ENCODE measurements at regions not wholly inside any gene's neighbourhood (a gene's known extent, or its start where the extent isn't known, plus 50 kb on each side); places are given as distances from the start of the nearest gene placed in this dataset.
"Not testable (repeated sequence)": the region's sequence is repeated elsewhere in the genome, so short reads cannot be mapped to it uniquely, and the experiment has no call there.

- no peak for DNase-seq (ENCODE audit: low read depth, low spot score)
Observed at GRCh38 chr16:26386096-26386495, 680.6 kb upstream of the C16orf82 start.

GRCh38 chr16:26391833-26392232 lies 674.9 kb upstream of the C16orf82 start:
- no peak for DNase-seq (ENCODE audit: low read depth, low spot score)

- DNase-seq (ENCODE audit: low read depth, low spot score), result no peak
Observed at GRCh38 chr16:26394409-26394808, 672.3 kb upstream of the C16orf82 start.

GRCh38 chr16:26395700-26396099 lies 671.0 kb upstream of the C16orf82 start:
- DNase-seq (ENCODE audit: low read depth, low spot score), result no peak

- no peak for DNase-seq (ENCODE audit: low read depth, low spot score)
Observed at GRCh38 chr16:26396511-26397235, 670.1 kb upstream of the C16orf82 start.

GRCh38 chr16:26413780-26414179 lies 652.9 kb upstream of the C16orf82 start:
- DNase-seq (ENCODE audit: low read depth, low spot score), result no peak

GRCh38 chr16:26419458-26419857 lies 647.3 kb upstream of the C16orf82 start:
- not testable (repeated sequence) for DNase-seq (ENCODE audit: low read depth, low spot score)

- no peak for DNase-seq (ENCODE audit: low read depth, low spot score)
Observed at GRCh38 chr16:26430618-26431017, 636.1 kb upstream of the C16orf82 start.

GRCh38 chr16:26433807-26434206 lies 632.9 kb upstream of the C16orf82 start:
- DNase-seq (ENCODE audit: low read depth, low spot score), result no peak

- DNase-seq (ENCODE audit: low read depth, low spot score), result no peak
Observed at GRCh38 chr16:26441178-26441577, 625.5 kb upstream of the C16orf82 start.

GRCh38 chr16:26442321-26442720 lies 624.4 kb upstream of the C16orf82 start:
- DNase-seq (ENCODE audit: low read depth, low spot score), result no peak

- no peak for DNase-seq (ENCODE audit: low read depth, low spot score)
Observed at GRCh38 chr16:26447570-26447969, 619.2 kb upstream of the C16orf82 start.

- no peak for DNase-seq (ENCODE audit: low read depth, low spot score)
Observed at GRCh38 chr16:26453215-26453614, 613.5 kb upstream of the C16orf82 start.

GRCh38 chr16:26454102-26454501 lies 612.6 kb upstream of the C16orf82 start:
- no peak for DNase-seq (ENCODE audit: low read depth, low spot score)

GRCh38 chr16:26456074-26456473 lies 610.7 kb upstream of the C16orf82 start:
- no peak for DNase-seq (ENCODE audit: low read depth, low spot score)

- DNase-seq (ENCODE audit: low read depth, low spot score), result no peak
Observed at GRCh38 chr16:26457095-26457494, 609.6 kb upstream of the C16orf82 start.

- DNase-seq (ENCODE audit: low read depth, low spot score), result no peak
Observed at GRCh38 chr16:26457882-26458281, 608.8 kb upstream of the C16orf82 start.

GRCh38 chr16:26464576-26465266 lies 602.0 kb upstream of the C16orf82 start:
- DNase-seq (ENCODE audit: low read depth, low spot score), result no peak

GRCh38 chr16:26474405-26474804 lies 592.3 kb upstream of the C16orf82 start:
- not testable (repeated sequence) for DNase-seq (ENCODE audit: low read depth, low spot score)

- no peak for DNase-seq (ENCODE audit: low read depth, low spot score)
Observed at GRCh38 chr16:26475596-26475995, 591.1 kb upstream of the C16orf82 start.

GRCh38 chr16:26491101-26491670 lies 575.5 kb upstream of the C16orf82 start:
- DNase-seq (ENCODE audit: low read depth, low spot score), result no peak

- no peak for DNase-seq (ENCODE audit: low read depth, low spot score)
Observed at GRCh38 chr16:26491962-26492361, 574.8 kb upstream of the C16orf82 start.

- DNase-seq (ENCODE audit: low read depth, low spot score), result no peak
Observed at GRCh38 chr16:26493751-26494150, 573.0 kb upstream of the C16orf82 start.
